WI38 (cell line): ENCODE measurements at regions not wholly inside any gene's neighbourhood (a gene's known extent, or its start where the extent isn't known, plus 50 kb on each side); places are given as distances from the start of the nearest gene placed in this dataset.
A peak's percentile ranks its signal among the peaks of the same experiment; 100 is the strongest.

Source experiments
- H3K4me3 ChIP-seq: 2 replicates; pipeline ENCODE4 v1.5.1; 2011; ENCODE audit warnings: low read depth, mild to moderate bottlenecking, control low read depth, low read length
- CTCF ChIP-seq: IDR thresholded peaks from 2 replicates; pipeline ENCODE4 v1.5.1; 2012; ENCODE audit warnings: low read depth, mild to moderate bottlenecking, control low read depth, low read length

DNA sequence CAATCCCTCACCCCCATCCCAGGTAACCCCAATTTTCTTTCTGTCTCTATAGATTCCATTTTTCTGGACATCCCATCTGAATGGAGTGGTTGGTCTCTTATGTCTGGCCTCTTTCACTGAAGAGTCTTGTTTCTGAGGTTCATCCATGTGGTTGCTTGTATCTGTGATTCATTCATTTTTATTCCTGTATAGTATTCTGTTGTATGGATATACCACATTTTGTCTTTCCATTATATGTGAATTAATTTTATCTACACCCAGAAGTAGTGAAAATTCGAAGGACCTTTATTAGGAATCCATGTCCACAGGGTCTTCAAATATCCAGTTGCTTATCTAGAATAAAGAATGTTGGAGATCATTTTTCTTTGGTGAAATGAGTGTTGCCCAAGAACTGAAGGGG, 207.6 kb upstream of the MSX2 start:
- no peak overlapping the region for H3K4me3 ChIP-seq
- TF ChIP-seq CTCF, result no peak

DNA sequence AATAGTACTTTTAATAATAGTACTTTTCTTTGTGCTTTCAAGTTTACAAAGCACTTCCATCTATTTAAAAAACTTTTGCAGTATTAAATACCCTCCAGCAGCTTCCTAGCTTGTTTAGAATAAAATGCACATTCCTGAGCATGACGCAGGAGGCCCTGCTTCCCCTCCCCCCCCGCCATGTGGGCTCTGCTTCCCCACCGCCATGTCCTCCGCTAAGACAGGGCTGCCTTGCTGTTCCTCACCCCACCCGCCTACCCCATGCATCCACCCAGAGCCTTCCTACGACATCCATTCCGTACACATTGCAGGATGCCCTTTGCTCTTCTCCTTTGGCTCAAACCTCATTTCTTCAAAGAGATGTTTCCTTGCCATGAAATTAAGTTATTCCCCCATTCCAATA, 205.9 kb upstream of the MSX2 start:
- no peak overlapping the region for H3K4me3 ChIP-seq
- no peak for TF ChIP-seq CTCF

- no peak for TF ChIP-seq CTCF
- no peak overlapping the region for H3K4me3 ChIP-seq
Measured at GRCh38 chr5:174520420-174521396, 203.7 kb upstream of the MSX2 start.

DNA sequence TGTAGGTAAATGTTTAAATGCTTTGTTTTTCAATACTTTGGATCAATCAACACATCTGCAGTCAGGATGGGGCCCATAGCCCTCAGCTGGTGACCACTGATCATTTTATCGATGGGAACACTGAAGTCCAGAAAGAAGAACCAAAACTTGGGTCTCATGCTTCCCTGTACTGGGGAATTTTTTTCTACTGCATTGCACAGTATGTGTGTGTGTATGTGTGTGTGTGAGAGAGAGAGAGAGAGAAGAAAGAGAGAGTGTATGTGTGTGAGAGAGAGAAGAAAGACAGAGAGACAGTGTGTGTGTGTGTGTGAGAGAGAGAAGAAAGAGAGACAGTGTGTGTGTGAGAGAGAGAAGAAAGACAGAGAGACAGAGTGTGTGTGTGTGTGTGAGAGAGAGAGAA, 202.9 kb upstream of the MSX2 start:
- H3K4me3 ChIP-seq, result no peak overlapping the region
- no peak for TF ChIP-seq CTCF

- no peak overlapping the region for H3K4me3 ChIP-seq
- TF ChIP-seq CTCF, result no peak
Measured at GRCh38 chr5:174522480-174523260, 201.7 kb upstream of the MSX2 start.

DNA sequence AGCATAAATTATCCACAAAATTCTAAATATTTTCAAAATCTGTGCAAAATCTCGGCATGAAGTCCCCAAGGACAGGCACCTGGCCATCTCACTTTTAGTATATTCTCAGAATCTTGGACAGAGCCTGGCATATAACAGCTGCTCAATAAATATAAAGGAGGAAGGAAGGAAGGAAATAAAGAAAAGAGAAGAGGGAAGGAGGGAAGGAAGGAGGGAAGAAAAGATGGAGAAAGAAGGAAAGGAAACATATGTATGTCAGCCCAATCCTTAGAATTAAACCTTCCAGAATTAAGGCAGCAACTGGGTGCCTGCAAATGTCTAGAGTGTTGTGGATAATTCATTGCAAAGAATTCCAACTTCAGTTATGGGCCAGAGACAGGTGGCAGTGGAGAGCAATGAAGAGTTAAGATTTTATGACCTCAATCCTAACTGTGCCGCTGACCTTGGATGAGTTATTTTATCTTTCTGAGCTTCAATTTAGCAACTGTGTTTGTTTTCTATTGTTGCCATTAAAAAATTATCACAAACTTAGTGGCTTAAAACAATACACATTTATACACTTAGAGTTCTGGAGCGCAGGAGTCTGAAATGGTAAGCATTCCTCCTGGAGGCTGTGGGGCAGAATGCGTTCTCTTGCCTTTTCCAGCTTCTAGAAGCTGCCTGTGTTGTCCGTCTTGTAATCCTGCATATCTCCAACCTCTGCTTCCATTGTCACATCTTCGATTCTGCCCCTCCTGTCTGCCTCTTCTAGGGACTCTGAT, 200.9 kb upstream of the MSX2 start:
- 0 out of 2 replicates have a peak, but pooled peaks have one; percentile 6 for TF ChIP-seq CTCF
- no peak overlapping the region for H3K4me3 ChIP-seq
